Lower leg skin (tissue), 3 donors: ENCODE measurements at regions not wholly inside any gene's neighbourhood (a gene's known extent, or its start where the extent isn't known, plus 50 kb on each side); places are given as distances from the start of the nearest gene placed in this dataset.

Experiments used
- POLR2A ChIP-seq, 2 donors: fragments of 450-650 bp; IDR thresholded peaks; one replicate each; pipeline ENCODE4 v1.6.1; 2016 to 2017; ENCODE audit warnings: antibody characterized with exemption in 2 of 2, mild to moderate bottlenecking in 1 of 2, moderate library complexity in 1 of 2
- TF ChIP-seq, protein P1 (sequence below), 3 donors: fragments of 450-650 bp; IDR thresholded peaks; one replicate each; pipeline ENCODE4 v1.5.1; 2016; ENCODE audit warnings: antibody characterized with exemption in 3 of 3, mild to moderate bottlenecking in 3 of 3, moderate library complexity in 2 of 3

DNA sequence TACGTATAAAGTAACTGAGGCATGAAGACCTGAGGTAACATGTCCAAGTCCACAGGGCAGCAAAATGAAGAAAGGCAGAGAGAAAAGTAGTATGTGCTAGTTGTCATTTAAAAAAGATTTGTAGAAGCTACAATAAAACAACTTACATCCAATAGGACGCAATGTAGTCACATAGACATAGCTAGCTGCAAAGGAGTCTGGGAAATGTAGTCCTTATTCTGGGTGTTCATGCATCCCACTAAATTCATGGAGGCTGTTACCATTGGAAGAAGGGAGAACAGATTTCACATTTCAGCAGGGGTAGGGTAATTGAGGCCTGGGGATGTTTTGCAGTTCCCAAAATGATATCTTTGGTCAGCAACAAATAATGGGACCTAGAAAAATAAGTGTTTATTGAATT lies 571.4 kb downstream of the MIAT start:
- TF ChIP-seq, protein P1, sequence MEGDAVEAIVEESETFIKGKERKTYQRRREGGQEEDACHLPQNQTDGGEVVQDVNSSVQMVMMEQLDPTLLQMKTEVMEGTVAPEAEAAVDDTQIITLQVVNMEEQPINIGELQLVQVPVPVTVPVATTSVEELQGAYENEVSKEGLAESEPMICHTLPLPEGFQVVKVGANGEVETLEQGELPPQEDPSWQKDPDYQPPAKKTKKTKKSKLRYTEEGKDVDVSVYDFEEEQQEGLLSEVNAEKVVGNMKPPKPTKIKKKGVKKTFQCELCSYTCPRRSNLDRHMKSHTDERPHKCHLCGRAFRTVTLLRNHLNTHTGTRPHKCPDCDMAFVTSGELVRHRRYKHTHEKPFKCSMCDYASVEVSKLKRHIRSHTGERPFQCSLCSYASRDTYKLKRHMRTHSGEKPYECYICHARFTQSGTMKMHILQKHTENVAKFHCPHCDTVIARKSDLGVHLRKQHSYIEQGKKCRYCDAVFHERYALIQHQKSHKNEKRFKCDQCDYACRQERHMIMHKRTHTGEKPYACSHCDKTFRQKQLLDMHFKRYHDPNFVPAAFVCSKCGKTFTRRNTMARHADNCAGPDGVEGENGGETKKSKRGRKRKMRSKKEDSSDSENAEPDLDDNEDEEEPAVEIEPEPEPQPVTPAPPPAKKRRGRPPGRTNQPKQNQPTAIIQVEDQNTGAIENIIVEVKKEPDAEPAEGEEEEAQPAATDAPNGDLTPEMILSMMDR (IDR thresholded peaks at IDR 0.05), result no peak
- TF ChIP-seq POLR2A (IDR thresholded peaks at IDR 0.05), result no peak
